ENCODE measurements at regions not wholly inside any gene's neighbourhood (a gene's known extent, or its start where the extent isn't known, plus 50 kb on each side); places are given as distances from the start of the nearest gene placed in this dataset.

DNA sequence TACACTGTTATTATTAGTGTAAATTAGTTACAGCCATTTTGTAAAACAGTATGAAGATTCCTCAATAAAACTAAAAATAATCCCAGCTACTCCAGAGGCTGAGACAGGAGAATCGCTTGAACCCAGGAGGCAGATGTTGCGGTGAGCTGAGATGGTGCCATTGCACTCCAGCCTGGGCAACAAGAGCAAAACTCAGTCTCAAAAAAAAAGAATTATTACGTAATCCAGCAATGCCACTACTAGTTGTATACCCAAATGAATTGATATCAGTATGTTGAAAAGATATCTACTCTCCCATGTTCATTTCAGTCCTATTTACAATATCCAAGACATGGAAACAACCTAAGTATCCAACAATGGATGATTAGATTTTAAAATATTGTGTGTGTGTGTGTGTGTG is 313.6 kb downstream of the EPHA4 start:
- Mint-ChIP-seq H3K27me3 (ENCODE audit: low read depth) (no peaks in the 10 kb centered on the region), H3K27ac (no peak overlapping the region), H3K9me3 (peaks cover 4% of the 10 kb centered on the region), H3K4me3 (no peak overlapping the region), H3K36me3 (ENCODE audit: low read depth) (no peaks in the 10 kb centered on the region), H3K4me1 (ENCODE audit: low read depth) (no peaks in the 10 kb centered on the region)
- no peak for DNase-seq (ENCODE audit: low spot score)

DNA sequence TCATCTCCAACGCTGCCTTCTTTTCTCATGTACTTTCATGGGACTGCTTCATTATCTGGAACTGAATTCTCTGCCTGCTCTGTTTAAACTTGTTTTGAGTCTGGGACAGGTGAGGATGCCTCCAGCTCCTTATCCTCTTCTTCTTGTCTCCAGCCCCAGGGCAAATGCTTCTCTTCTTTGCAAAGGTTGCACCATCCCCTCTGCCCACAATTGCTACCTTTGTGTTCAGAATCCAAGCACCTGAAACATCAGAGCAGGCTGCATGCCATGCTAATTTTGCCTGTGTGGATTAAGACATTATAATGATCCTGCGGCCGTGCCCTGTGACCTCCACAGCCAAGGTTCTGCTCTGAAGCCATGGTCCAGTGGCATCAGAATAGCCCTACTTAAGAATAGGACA is 309.5 kb downstream of the EPHA4 start:
- no peaks in the 10 kb centered on the region for H3K9me3 Mint-ChIP-seq
- H3K36me3 Mint-ChIP-seq (ENCODE audit: low read depth) = no peaks in the 10 kb centered on the region
- H3K4me3 Mint-ChIP-seq = no peak overlapping the region
- no peaks in the 10 kb centered on the region for H3K27me3 Mint-ChIP-seq (ENCODE audit: low read depth)
- no peak for DNase-seq (ENCODE audit: low spot score)
- no peak overlapping the region for H3K27ac Mint-ChIP-seq
- H3K4me1 Mint-ChIP-seq (ENCODE audit: low read depth) = no peaks in the 10 kb centered on the region

DNA sequence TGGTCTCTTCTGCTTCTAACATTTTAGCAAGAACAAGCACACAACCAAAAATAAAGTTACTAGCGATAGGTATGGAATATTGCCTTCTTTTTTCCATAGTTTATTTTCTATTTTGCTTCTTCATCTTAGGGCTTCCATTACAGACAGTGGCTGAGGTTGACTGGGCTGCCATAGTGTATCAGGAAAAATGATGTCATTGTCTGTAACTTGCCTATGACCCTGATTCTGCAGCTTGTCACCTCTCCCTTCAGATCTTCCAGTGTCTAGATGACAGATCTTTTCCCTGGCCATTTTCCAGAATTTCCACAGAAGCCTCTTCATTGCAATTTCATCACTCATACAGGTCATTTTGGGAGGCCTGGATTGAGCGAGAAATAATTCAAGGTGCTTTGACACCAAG is 308.5 kb downstream of the EPHA4 start:
- H3K36me3 Mint-ChIP-seq (ENCODE audit: low read depth) = no peaks in the 10 kb centered on the region
- H3K27ac Mint-ChIP-seq = no peak overlapping the region
- H3K27me3 Mint-ChIP-seq (ENCODE audit: low read depth) = no peaks in the 10 kb centered on the region
- no peaks in the 10 kb centered on the region for H3K9me3 Mint-ChIP-seq
- H3K4me1 Mint-ChIP-seq (ENCODE audit: low read depth) = no peaks in the 10 kb centered on the region
- H3K4me3 Mint-ChIP-seq = no peak overlapping the region
- no peak for DNase-seq (ENCODE audit: low spot score)

DNA sequence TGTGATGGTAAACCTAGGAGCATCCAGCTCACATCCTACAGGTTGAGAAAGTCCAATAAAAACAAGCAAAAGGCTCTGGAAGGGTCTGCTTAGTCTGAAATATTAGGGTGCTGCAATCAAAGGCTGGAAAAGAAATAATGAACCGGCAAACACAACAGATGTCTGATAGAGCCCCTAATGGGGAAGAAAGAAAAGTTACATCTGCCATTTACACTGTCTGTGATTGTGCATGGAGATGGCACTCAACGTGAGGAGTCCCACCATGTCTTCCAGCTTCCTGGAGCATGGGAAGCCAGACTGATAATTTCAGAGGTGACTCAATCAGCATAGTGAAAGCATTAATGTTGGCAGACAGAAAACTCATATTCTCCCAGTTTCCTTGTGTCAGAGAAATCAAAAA is 307.8 kb downstream of the EPHA4 start:
- no peaks in the 10 kb centered on the region for H3K27me3 Mint-ChIP-seq (ENCODE audit: low read depth)
- no peak overlapping the region for H3K4me3 Mint-ChIP-seq
- no peaks in the 10 kb centered on the region for H3K9me3 Mint-ChIP-seq
- no peaks in the 10 kb centered on the region for H3K4me1 Mint-ChIP-seq (ENCODE audit: low read depth)
- DNase-seq (ENCODE audit: low spot score) = no peak
- H3K27ac Mint-ChIP-seq = no peak overlapping the region
- no peaks in the 10 kb centered on the region for H3K36me3 Mint-ChIP-seq (ENCODE audit: low read depth)

- no peak for DNase-seq (ENCODE audit: low spot score)
- no peaks in the 10 kb centered on the region for H3K9me3 Mint-ChIP-seq
- H3K4me1 Mint-ChIP-seq (ENCODE audit: low read depth) = no peaks in the 10 kb centered on the region
- no peak overlapping the region for H3K27ac Mint-ChIP-seq
- no peak overlapping the region for H3K4me3 Mint-ChIP-seq
- H3K36me3 Mint-ChIP-seq (ENCODE audit: low read depth) = no peaks in the 10 kb centered on the region
- no peaks in the 10 kb centered on the region for H3K27me3 Mint-ChIP-seq (ENCODE audit: low read depth)
These were observed 304.2 kb downstream of the EPHA4 start for GRCh38 chr2:221267773-221268425.

- Mint-ChIP-seq H3K36me3 (ENCODE audit: low read depth) (no peaks in the 10 kb centered on the region), H3K27me3 (ENCODE audit: low read depth) (no peaks in the 10 kb centered on the region), H3K4me3 (no peak overlapping the region), H3K4me1 (ENCODE audit: low read depth) (no peaks in the 10 kb centered on the region), H3K9me3 (no peaks in the 10 kb centered on the region), H3K27ac (no peak overlapping the region)
- DNase-seq (ENCODE audit: low spot score) = no peak
These were observed 303.5 kb downstream of the EPHA4 start for GRCh38 chr2:221268631-221269030.

DNA sequence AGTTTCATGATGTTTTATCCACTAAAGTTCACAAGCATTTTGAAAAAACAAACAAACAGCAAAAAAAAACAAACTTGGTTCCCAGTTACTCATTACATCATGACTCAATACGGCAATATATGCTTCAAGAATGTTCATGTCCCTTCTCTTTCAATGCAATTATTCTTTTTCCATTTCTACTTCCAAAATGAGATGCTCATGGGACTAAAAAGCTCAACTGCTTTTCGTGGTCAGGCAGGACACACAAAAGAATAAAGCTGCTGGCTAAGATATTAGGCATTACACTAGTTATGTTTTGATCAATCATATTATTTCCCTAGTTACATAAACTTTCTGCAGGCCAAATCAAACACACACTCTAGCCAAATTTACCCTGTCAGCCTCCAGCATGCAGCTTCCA is 301.3 kb downstream of the EPHA4 start:
- no peak for DNase-seq (ENCODE audit: low spot score)
- H3K27ac Mint-ChIP-seq = no peak overlapping the region
- H3K4me3 Mint-ChIP-seq = no peak overlapping the region
- H3K36me3 Mint-ChIP-seq (ENCODE audit: low read depth) = no peaks in the 10 kb centered on the region
- H3K9me3 Mint-ChIP-seq = no peaks in the 10 kb centered on the region
- H3K4me1 Mint-ChIP-seq (ENCODE audit: low read depth) = no peaks in the 10 kb centered on the region
- H3K27me3 Mint-ChIP-seq (ENCODE audit: low read depth) = no peaks in the 10 kb centered on the region

- no peaks in the 10 kb centered on the region for H3K9me3 Mint-ChIP-seq
- H3K36me3 Mint-ChIP-seq (ENCODE audit: low read depth) = no peaks in the 10 kb centered on the region
- H3K4me3 Mint-ChIP-seq = no peak overlapping the region
- DNase-seq (ENCODE audit: low spot score) = no peak
- no peak overlapping the region for H3K27ac Mint-ChIP-seq
- no peaks in the 10 kb centered on the region for H3K27me3 Mint-ChIP-seq (ENCODE audit: low read depth)
- H3K4me1 Mint-ChIP-seq (ENCODE audit: low read depth) = no peaks in the 10 kb centered on the region
These were observed 299.4 kb downstream of the EPHA4 start for GRCh38 chr2:221272729-221273128.

- H3K4me3 Mint-ChIP-seq = no peak overlapping the region
- no peak overlapping the region for H3K27ac Mint-ChIP-seq
- no peaks in the 10 kb centered on the region for H3K27me3 Mint-ChIP-seq (ENCODE audit: low read depth)
- no peaks in the 10 kb centered on the region for H3K36me3 Mint-ChIP-seq (ENCODE audit: low read depth)
- H3K4me1 Mint-ChIP-seq (ENCODE audit: low read depth) = no peaks in the 10 kb centered on the region
- no peak for DNase-seq (ENCODE audit: low spot score)
- H3K9me3 Mint-ChIP-seq = no peaks in the 10 kb centered on the region
These were observed 296.1 kb downstream of the EPHA4 start for GRCh38 chr2:221276033-221276432.

- no peaks in the 10 kb centered on the region for H3K4me1 Mint-ChIP-seq (ENCODE audit: low read depth)
- H3K9me3 Mint-ChIP-seq = no peaks in the 10 kb centered on the region
- no peak overlapping the region for H3K4me3 Mint-ChIP-seq
- H3K36me3 Mint-ChIP-seq (ENCODE audit: low read depth) = no peaks in the 10 kb centered on the region
- no peak for DNase-seq (ENCODE audit: low spot score)
- no peaks in the 10 kb centered on the region for H3K27me3 Mint-ChIP-seq (ENCODE audit: low read depth)
- no peak overlapping the region for H3K27ac Mint-ChIP-seq
These were observed 295.5 kb downstream of the EPHA4 start for GRCh38 chr2:221276601-221277000.

DNA sequence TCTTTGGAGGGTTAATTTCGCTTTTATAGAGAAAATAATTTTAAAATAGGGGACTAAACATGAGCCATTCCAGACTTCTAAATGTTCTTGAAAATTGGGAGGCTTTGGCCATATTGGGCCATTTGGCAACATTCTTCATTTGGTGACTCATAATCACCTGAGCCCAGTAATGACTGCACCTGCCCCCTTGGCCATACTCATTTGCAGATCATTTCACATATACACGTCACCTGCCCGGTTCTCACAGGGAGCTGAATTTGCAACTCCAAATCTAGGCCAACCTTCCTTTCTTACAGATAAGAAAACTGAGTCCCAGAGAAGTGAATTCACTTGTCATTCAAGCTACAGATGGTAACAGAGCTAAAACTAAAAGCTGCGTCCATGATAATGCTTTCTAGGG is 289.7 kb downstream of the EPHA4 start:
- no peaks in the 10 kb centered on the region for H3K36me3 Mint-ChIP-seq (ENCODE audit: low read depth)

GRCh38 chr2:221283896-221284545 is 288.1 kb downstream of the EPHA4 start:
- Mint-ChIP-seq H3K9me3 (no peaks in the 10 kb centered on the region), H3K36me3 (ENCODE audit: low read depth) (no peaks in the 10 kb centered on the region), H3K4me1 (ENCODE audit: low read depth) (no peaks in the 10 kb centered on the region), H3K27me3 (ENCODE audit: low read depth) (peaks cover 3% of the 10 kb centered on the region), H3K4me3 (no peak overlapping the region), H3K27ac (no peak overlapping the region)
- no peak for DNase-seq (ENCODE audit: low spot score)

More for the DNA sequence above, 289.7 kb downstream of the EPHA4 start:
- no peak overlapping the region for H3K27ac Mint-ChIP-seq
- no peak for DNase-seq (ENCODE audit: low spot score)
- no peaks in the 10 kb centered on the region for H3K9me3 Mint-ChIP-seq
- no peak overlapping the region for H3K4me3 Mint-ChIP-seq
- H3K27me3 Mint-ChIP-seq (ENCODE audit: low read depth) = peaks cover 3% of the 10 kb centered on the region
- no peaks in the 10 kb centered on the region for H3K4me1 Mint-ChIP-seq (ENCODE audit: low read depth)

GRCh38 chr2:221285148-221285547 is 287.0 kb downstream of the EPHA4 start:
- Mint-ChIP-seq H3K4me3 (no peak overlapping the region), H3K4me1 (ENCODE audit: low read depth) (no peaks in the 10 kb centered on the region), H3K36me3 (ENCODE audit: low read depth) (no peaks in the 10 kb centered on the region), H3K27me3 (ENCODE audit: low read depth) (peaks cover 3% of the 10 kb centered on the region), H3K9me3 (no peaks in the 10 kb centered on the region), H3K27ac (peak overlapping the region; percentile 5)
- no peak for DNase-seq (ENCODE audit: low spot score)

GRCh38 chr2:221286406-221286805 is 285.7 kb downstream of the EPHA4 start:
- H3K36me3 Mint-ChIP-seq (ENCODE audit: low read depth) = no peaks in the 10 kb centered on the region
- peaks cover 3% of the 10 kb centered on the region for H3K27me3 Mint-ChIP-seq (ENCODE audit: low read depth)
- no peaks in the 10 kb centered on the region for H3K4me1 Mint-ChIP-seq (ENCODE audit: low read depth)
- H3K27ac Mint-ChIP-seq = no peak overlapping the region
- H3K4me3 Mint-ChIP-seq = no peak overlapping the region
- DNase-seq (ENCODE audit: low spot score) = no peak
- H3K9me3 Mint-ChIP-seq = no peaks in the 10 kb centered on the region

- peaks cover 3% of the 10 kb centered on the region for H3K27me3 Mint-ChIP-seq (ENCODE audit: low read depth)
These were observed 282.7 kb downstream of the EPHA4 start for GRCh38 chr2:221289389-221289788.

More at GRCh38 chr2:221289389-221289788, 282.7 kb downstream of the EPHA4 start:
- Mint-ChIP-seq H3K4me3 (no peak overlapping the region), H3K4me1 (ENCODE audit: low read depth) (no peaks in the 10 kb centered on the region), H3K9me3 (no peaks in the 10 kb centered on the region), H3K36me3 (ENCODE audit: low read depth) (no peaks in the 10 kb centered on the region), H3K27ac (no peak overlapping the region)
- DNase-seq (ENCODE audit: low spot score) = no peak

Data from T-helper 2 cell treated with Interferon-gamma antibody and Interleukin-4, amounts not matched to agents 5 μg/mL and 100 μg/mL, for 36 hours (primary cell).